GM23248 (cell line): ENCODE measurements at regions not wholly inside any gene's neighbourhood (a gene's known extent, or its start where the extent isn't known, plus 50 kb on each side); places are given as distances from the start of the nearest gene placed in this dataset.
A peak's percentile ranks its signal among the peaks of the same experiment; 100 is the strongest.

Experiments used
- DNase-seq: peaks from one replicate; pipeline ENCODE4 v3.0.0-alpha.2; 2015
- H2AFZ ChIP-seq: fragments of 200-600 bp; sonication (generic); 2 replicates; pipeline ENCODE4 v1.6.1; 2016; ENCODE audit warnings: antibody characterized with exemption
- H3F3A ChIP-seq: fragments of 200-600 bp; sonication (generic); 2 replicates; pipeline ENCODE4 v1.6.1; 2016; ENCODE audit warnings: mild to moderate bottlenecking, antibody characterized with exemption, mixed run types; ENCODE audit not compliant: insufficient read depth
- H3K27ac ChIP-seq: fragments of 200-600 bp; sonication (generic); 2 replicates; pipeline ENCODE4 v1.5.1; 2016; ENCODE audit warnings: mild to moderate bottlenecking
- H3K27me3 ChIP-seq: fragments of 200-600 bp; sonication (generic); replicated peaks from 2 replicates; pipeline ENCODE4 v1.6.1; 2016; ENCODE audit warnings: mild to moderate bottlenecking; ENCODE audit not compliant: insufficient read depth
- H3K36me3 ChIP-seq: fragments of 200-600 bp; sonication (generic); 2 replicates; pipeline ENCODE4 v1.6.1; 2016; ENCODE audit warnings: low read depth, mild to moderate bottlenecking
- H3K4me1 ChIP-seq: fragments of 200-600 bp; sonication (generic); 2 replicates; pipeline ENCODE4 v1.6.1; 2016; ENCODE audit warnings: mild to moderate bottlenecking; ENCODE audit not compliant: insufficient read depth
- H3K4me2 ChIP-seq: fragments of 200-600 bp; sonication (generic); one replicate; pipeline ENCODE4 v1.6.1; 2016; ENCODE audit warnings: mild to moderate bottlenecking; ENCODE audit not compliant: unreplicated experiment
- H3K4me3 ChIP-seq: fragments of 200-600 bp; sonication (generic); 2 replicates; pipeline ENCODE4 v1.5.1; 2016; ENCODE audit warnings: mild to moderate bottlenecking
- H3K79me2 ChIP-seq: fragments of 200-600 bp; sonication (generic); 2 replicates; pipeline ENCODE4 v1.6.1; 2016; ENCODE audit warnings: mild to moderate bottlenecking; ENCODE audit not compliant: insufficient read depth
- H3K9ac ChIP-seq: fragments of 200-600 bp; sonication (generic); 2 replicates; pipeline ENCODE4 v1.6.1; 2016; ENCODE audit warnings: mild to moderate bottlenecking
- H3K9me2 ChIP-seq: fragments of 200-600 bp; sonication (generic); 2 replicates; pipeline ENCODE4 v1.6.1; 2016; ENCODE audit warnings: mixed run types, mild to moderate bottlenecking, moderate library complexity; ENCODE audit not compliant: insufficient read depth
- H3K9me3 ChIP-seq: fragments of 200-600 bp; sonication (generic); one replicate; pipeline ENCODE4 v1.6.1; 2017; ENCODE audit warnings: low read depth
- H4K20me1 ChIP-seq: fragments of 200-600 bp; sonication (generic); 2 replicates; pipeline ENCODE4 v1.6.0; 2016; ENCODE audit not compliant: insufficient read depth
- EZH2 ChIP-seq: fragments of 200-600 bp; sonication (generic); IDR thresholded peaks from 2 replicates; pipeline ENCODE4 v1.6.1; 2018; ENCODE audit warnings: antibody characterized with exemption, mild to moderate bottlenecking; ENCODE audit not compliant: insufficient read depth, poor library complexity, severe bottlenecking
- EZH2phosphoT487 ChIP-seq: fragments of 200-600 bp; sonication (generic); IDR thresholded peaks from 2 replicates; pipeline ENCODE4 v1.6.1; 2018; ENCODE audit warnings: antibody characterized with exemption, moderate library complexity, mild to moderate bottlenecking, low read depth; ENCODE audit not compliant: insufficient read depth
- WGBS, 2 experiments: methylation state at CpG; one replicate each; pipeline ENCODE4 v1.1.6; 2015 to 2017; ENCODE audit warnings: low lambda C conversion rate in 2 of 2, low coverage in 1 of 2; ENCODE audit errors: missing lambda C conversion rate in 2 of 2; 5-methylcytosine and 5-hydroxymethylcytosine counted together
- in situ Hi-C: fragments of 300-500 bp; cut with MboI; formaldehyde crosslinking; loops from 2 replicates; pipeline ENCODE4 v1.15.0; 2020

GRCh38 chr5:14064841-14065240, 78.3 kb upstream of the TRIO start:
- Histone ChIP-seq H3K4me1 (peaks cover 18% of the 10 kb centered on the region), H4K20me1 (no peaks in the 10 kb centered on the region), H2AFZ (no peak overlapping the region), H3K27me3 (no peaks in the 10 kb centered on the region), H3F3A (peaks cover 11% of the 10 kb centered on the region), H3K27ac (no peak overlapping the region), H3K4me2 (no peak overlapping the region), H3K9ac (no peak overlapping the region), H3K9me3 (no peaks in the 10 kb centered on the region), H3K79me2 (no peaks in the 10 kb centered on the region), H3K9me2 (no peaks in the 10 kb centered on the region), H3K36me3 (no peaks in the 10 kb centered on the region), H3K4me3 (no peak overlapping the region)
- in situ Hi-C loops = no loop called here
- 0% methylated on average over 1 of the region's 1 CpG for WGBS, 2 experiments
- no peak for DNase-seq
- TF ChIP-seq EZH2 (no peak), EZH2phosphoT487 (no peak)

DNA sequence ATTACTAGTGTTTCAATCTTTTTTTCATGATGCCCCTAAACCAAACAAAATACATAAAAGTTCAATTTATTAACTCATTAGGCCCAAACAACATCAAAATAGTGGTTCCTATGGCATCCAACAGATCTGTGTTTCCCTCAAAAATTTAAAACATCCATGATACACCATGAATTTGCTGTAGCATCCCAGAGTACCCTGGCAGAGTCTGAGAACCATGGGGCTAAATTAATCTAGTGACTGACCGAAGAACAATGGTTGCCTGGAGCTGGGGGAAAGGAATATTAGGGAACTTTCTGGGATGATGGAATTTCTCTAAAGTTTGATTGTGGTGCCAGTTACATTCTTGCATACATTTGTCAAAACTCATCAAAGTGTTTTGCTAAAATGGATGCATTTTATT, 79.5 kb upstream of the TRIO start:
- Histone ChIP-seq H4K20me1 (no peaks in the 10 kb centered on the region), H2AFZ (peak overlapping the region; percentile 40; the same call in 1 of the 2 replicates), H3K4me1 (peaks cover 18% of the 10 kb centered on the region), H3K79me2 (no peaks in the 10 kb centered on the region), H3K9me2 (no peaks in the 10 kb centered on the region), H3K36me3 (no peaks in the 10 kb centered on the region), H3K27me3 (no peaks in the 10 kb centered on the region), H3K4me3 (no peak overlapping the region), H3F3A (peaks cover 11% of the 10 kb centered on the region), H3K9ac (no peak overlapping the region), H3K4me2 (peak overlapping the region; percentile 51), H3K27ac (no peak overlapping the region; the same call in 1 of the 2 replicates), H3K9me3 (no peaks in the 10 kb centered on the region)
- WGBS, 2 experiments = 100% methylated on average over 1 of the region's 1 CpG
- peak; percentile 5 for DNase-seq
- no peak for TF ChIP-seq EZH2
- no peak for TF ChIP-seq EZH2phosphoT487
- in situ Hi-C loops = no loop called here

GRCh38 chr5:14063138-14063537, 80.0 kb upstream of the TRIO start:
- H3K27ac ChIP-seq = peak overlapping the region; percentile 25
- H3K27me3 ChIP-seq = no peaks in the 10 kb centered on the region
- DNase-seq = peak; percentile 61
- TF ChIP-seq EZH2phosphoT487 (no peak), EZH2 (no peak)
- WGBS, 2 experiments = 4 to 8% methylated on average over 4 of the region's 4 CpGs
- no peak overlapping the region for H3K9ac ChIP-seq
- H3K4me3 ChIP-seq = no peak overlapping the region
- H3K79me2 ChIP-seq = no peaks in the 10 kb centered on the region
- no peaks in the 10 kb centered on the region for H4K20me1 ChIP-seq
- H3K4me1 ChIP-seq = peaks cover 18% of the 10 kb centered on the region
- in situ Hi-C loops = no loop called here
- H3K9me2 ChIP-seq = no peaks in the 10 kb centered on the region
- peak overlapping the region; percentile 40 for H2AFZ ChIP-seq
- H3K4me2 ChIP-seq = peak overlapping the region; percentile 51
- no peaks in the 10 kb centered on the region for H3K9me3 ChIP-seq
- H3F3A ChIP-seq = peaks cover 11% of the 10 kb centered on the region
- H3K36me3 ChIP-seq = no peaks in the 10 kb centered on the region

- H4K20me1 ChIP-seq = no peaks in the 10 kb centered on the region
- H3K9ac ChIP-seq = no peak overlapping the region
- H3K27ac ChIP-seq = no peak overlapping the region; the same call in 1 of the 2 replicates
- 0 out of 2 replicates have a peak overlapping the region, but pooled peaks have one; percentile 40 for H2AFZ ChIP-seq
- WGBS, 2 experiments = 45 to 62% methylated on average over 2 of the region's 2 CpGs
- peaks cover 18% of the 10 kb centered on the region for H3K4me1 ChIP-seq
- H3K4me2 ChIP-seq = peak overlapping the region; percentile 51
- H3K9me2 ChIP-seq = no peaks in the 10 kb centered on the region
- DNase-seq = peak; percentile 50
- no peak overlapping the region for H3K4me3 ChIP-seq
- no peaks in the 10 kb centered on the region for H3K9me3 ChIP-seq
- H3K79me2 ChIP-seq = no peaks in the 10 kb centered on the region
- TF ChIP-seq EZH2 = no peak
- no peak for TF ChIP-seq EZH2phosphoT487
- H3F3A ChIP-seq = peaks cover 11% of the 10 kb centered on the region
- in situ Hi-C loops = no loop called here
- no peaks in the 10 kb centered on the region for H3K36me3 ChIP-seq
- H3K27me3 ChIP-seq = no peaks in the 10 kb centered on the region
These were observed 81.0 kb upstream of the TRIO start for GRCh38 chr5:14062178-14062577.

DNA sequence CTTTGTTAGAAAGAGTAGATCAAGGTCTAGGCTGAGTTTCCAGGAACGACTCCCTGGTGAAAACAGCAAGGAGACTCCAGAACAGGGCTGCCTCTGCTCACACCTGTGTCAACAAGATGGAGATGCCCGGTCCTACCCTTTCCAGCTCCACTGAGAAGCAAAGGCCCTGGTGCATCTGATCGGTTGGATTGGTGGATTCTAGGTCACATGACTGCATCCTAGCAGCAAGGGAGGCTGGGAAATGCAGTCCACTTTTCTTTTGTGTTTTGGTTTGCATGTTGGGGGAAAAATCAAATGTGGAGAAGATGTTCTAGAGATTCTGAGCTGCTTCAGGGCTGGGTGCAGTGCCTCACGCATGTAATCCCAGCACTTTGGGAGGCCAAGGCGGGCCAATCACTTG, 82.0 kb upstream of the TRIO start:
- H2AFZ ChIP-seq = no peak overlapping the region
- H3K27me3 ChIP-seq = no peaks in the 10 kb centered on the region
- 98 to 100% methylated on average over 5 of the region's 5 CpGs for WGBS, 2 experiments
- H3K4me2 ChIP-seq = no peak overlapping the region
- peaks cover 18% of the 10 kb centered on the region for H3K4me1 ChIP-seq
- no peak overlapping the region for H3K27ac ChIP-seq
- H3K9me2 ChIP-seq = no peaks in the 10 kb centered on the region
- no peaks in the 10 kb centered on the region for H3K79me2 ChIP-seq
- no peak for DNase-seq
- H4K20me1 ChIP-seq = no peaks in the 10 kb centered on the region
- H3K9me3 ChIP-seq = no peaks in the 10 kb centered on the region
- H3K9ac ChIP-seq = no peak overlapping the region
- TF ChIP-seq EZH2 (no peak), EZH2phosphoT487 (no peak)
- H3F3A ChIP-seq = peaks cover 14% of the 10 kb centered on the region
- H3K36me3 ChIP-seq = no peaks in the 10 kb centered on the region
- no peak overlapping the region for H3K4me3 ChIP-seq
- in situ Hi-C loops = no loop called here
